ENCODE measurements at regions not wholly inside any gene's neighbourhood (a gene's known extent, or its start where the extent isn't known, plus 50 kb on each side); places are given as distances from the start of the nearest gene placed in this dataset.

DNA sequence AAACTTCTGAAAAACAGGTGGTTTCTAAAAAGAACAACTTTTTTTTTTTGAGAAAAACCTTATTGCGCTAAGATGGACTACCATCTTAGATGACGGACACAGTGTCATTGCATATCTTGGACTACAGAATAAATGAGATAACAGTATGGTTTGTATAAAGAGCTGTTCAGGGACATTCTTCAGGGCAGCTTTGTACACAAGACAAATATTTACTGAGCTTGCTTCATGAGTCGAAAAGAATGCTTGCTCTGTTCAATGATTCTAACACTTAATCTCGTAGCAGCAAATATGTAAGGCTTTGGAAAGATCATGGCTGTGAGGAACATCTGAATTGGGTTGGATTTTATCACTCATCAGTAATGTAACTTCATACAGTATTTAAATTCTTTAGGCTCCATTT is 282.5 kb upstream of the CWC22 start:
- TF ChIP-seq, protein P1, sequence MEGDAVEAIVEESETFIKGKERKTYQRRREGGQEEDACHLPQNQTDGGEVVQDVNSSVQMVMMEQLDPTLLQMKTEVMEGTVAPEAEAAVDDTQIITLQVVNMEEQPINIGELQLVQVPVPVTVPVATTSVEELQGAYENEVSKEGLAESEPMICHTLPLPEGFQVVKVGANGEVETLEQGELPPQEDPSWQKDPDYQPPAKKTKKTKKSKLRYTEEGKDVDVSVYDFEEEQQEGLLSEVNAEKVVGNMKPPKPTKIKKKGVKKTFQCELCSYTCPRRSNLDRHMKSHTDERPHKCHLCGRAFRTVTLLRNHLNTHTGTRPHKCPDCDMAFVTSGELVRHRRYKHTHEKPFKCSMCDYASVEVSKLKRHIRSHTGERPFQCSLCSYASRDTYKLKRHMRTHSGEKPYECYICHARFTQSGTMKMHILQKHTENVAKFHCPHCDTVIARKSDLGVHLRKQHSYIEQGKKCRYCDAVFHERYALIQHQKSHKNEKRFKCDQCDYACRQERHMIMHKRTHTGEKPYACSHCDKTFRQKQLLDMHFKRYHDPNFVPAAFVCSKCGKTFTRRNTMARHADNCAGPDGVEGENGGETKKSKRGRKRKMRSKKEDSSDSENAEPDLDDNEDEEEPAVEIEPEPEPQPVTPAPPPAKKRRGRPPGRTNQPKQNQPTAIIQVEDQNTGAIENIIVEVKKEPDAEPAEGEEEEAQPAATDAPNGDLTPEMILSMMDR (IDR thresholded peaks at IDR 0.05; ENCODE audit: low read length) = no peak
- TF ChIP-seq EZH2 (optimal IDR thresholded peaks at IDR 0.05; ENCODE audit: low read depth, low read length) = no peak
